Subcutaneous abdominal adipose tissue (tissue), 5 donors: ENCODE measurements at regions not wholly inside any gene's neighbourhood (a gene's known extent, or its start where the extent isn't known, plus 50 kb on each side); places are given as distances from the start of the nearest gene placed in this dataset.

ENCODE experiments used
- H3K27ac ChIP-seq: one replicate; pipeline ENCODE4 v1.7.0; 2013; ENCODE audit warnings: low read depth, mild to moderate bottlenecking, inconsistent platforms, low read length, moderate library complexity
- H3K27me3 ChIP-seq, 5 donors: one replicate each; pipeline ENCODE4 v1.7.0; 2013; ENCODE audit warnings: low read length in 5 of 5, inconsistent platforms in 1 of 5; ENCODE audit not compliant: control insufficient read depth in 5 of 5, insufficient read depth in 4 of 5
- H3K36me3 ChIP-seq, 5 donors: one replicate each; pipeline ENCODE4 v1.7.0; 2013; ENCODE audit warnings: low read length in 5 of 5; ENCODE audit not compliant: control insufficient read depth in 5 of 5, insufficient read depth in 5 of 5
- H3K4me1 ChIP-seq, 5 donors: one replicate each; pipeline ENCODE4 v1.7.0; 2013; ENCODE audit warnings: low read length in 5 of 5, mild to moderate bottlenecking in 3 of 5, moderate library complexity in 1 of 5; ENCODE audit not compliant: control insufficient read depth in 5 of 5, insufficient read depth in 5 of 5
- H3K4me3 ChIP-seq, 5 donors: one replicate each; pipeline ENCODE4 v1.7.0; 2013; ENCODE audit warnings: low read length in 5 of 5, low read depth in 1 of 5
- H3K9ac ChIP-seq, 5 donors: one replicate each; pipeline ENCODE4 v1.7.0; 2013; ENCODE audit warnings: low read length in 5 of 5, mild to moderate bottlenecking in 4 of 5, moderate library complexity in 3 of 5
- H3K9me3 ChIP-seq, 5 donors: one replicate each; pipeline ENCODE4 v1.7.0; 2013; ENCODE audit warnings: low read length in 5 of 5; ENCODE audit not compliant: control insufficient read depth in 5 of 5
- donor health status: healthy.
- donor health status: healthy.
- donor health status: healthy.
- donor health status: healthy.
- donor health status: healthy.

- H3K27me3 ChIP-seq, result no peaks in the 10 kb centered on the region
- H3K4me3 ChIP-seq, result no peak overlapping the region
- no peaks in the 10 kb centered on the region for H3K4me1 ChIP-seq
- H3K9ac ChIP-seq, result no peak overlapping the region
- H3K27ac ChIP-seq, result no peak overlapping the region
- peaks cover 0 to 3% (median 0%) of the 10 kb centered on the region in 5 donors for H3K9me3 ChIP-seq
- H3K36me3 ChIP-seq, result no peaks in the 10 kb centered on the region
These were observed 1128.4 kb downstream of the ADGRL3 start for GRCh38 chr4:62328526-62328925.

- H3K9me3 ChIP-seq, result peaks cover 0 to 3% (median 0%) of the 10 kb centered on the region in 5 donors
- H3K36me3 ChIP-seq, result no peaks in the 10 kb centered on the region
- H3K9ac ChIP-seq, result no peak overlapping the region
- H3K4me3 ChIP-seq, result no peak overlapping the region
- no peak overlapping the region for H3K27ac ChIP-seq
- no peaks in the 10 kb centered on the region for H3K4me1 ChIP-seq
- no peaks in the 10 kb centered on the region for H3K27me3 ChIP-seq
These were observed 1127.6 kb downstream of the ADGRL3 start for GRCh38 chr4:62327612-62328297.

GRCh38 chr4:62324215-62324614 lies 1124.1 kb downstream of the ADGRL3 start:
- Histone ChIP-seq H3K4me3 (no peak overlapping the region), H3K27ac (no peak overlapping the region), H3K27me3 (no peaks in the 10 kb centered on the region), H3K9ac (no peak overlapping the region), H3K9me3 (peaks cover 0 to 3% (median 0%) of the 10 kb centered on the region in 5 donors), H3K36me3 (no peaks in the 10 kb centered on the region), H3K4me1 (no peaks in the 10 kb centered on the region)

DNA sequence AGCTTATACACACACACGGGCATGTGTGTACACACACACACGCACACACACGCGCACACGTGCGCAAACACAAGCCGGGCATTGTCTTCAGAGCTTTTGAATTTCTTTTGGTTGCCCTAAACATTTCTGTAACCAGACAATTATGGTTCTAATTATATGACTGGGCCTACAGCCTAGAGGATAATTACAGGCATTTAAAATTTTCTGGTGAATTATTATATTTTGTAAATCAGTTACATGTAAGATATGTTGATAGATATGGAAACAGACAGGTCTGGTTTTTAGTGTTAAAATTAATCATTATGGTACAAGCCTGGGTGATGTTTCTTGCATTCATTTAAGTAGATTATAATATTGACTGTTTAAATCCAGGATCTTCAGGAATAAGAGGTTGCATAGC lies 1120.5 kb downstream of the ADGRL3 start:
- Histone ChIP-seq H3K9ac (no peak overlapping the region), H3K4me3 (no peak overlapping the region), H3K36me3 (no peaks in the 10 kb centered on the region), H3K9me3 (peaks cover 4 to 16% (median 14%) of the 10 kb centered on the region in 5 donors), H3K27ac (no peak overlapping the region), H3K27me3 (no peaks in the 10 kb centered on the region), H3K4me1 (no peaks in the 10 kb centered on the region)

GRCh38 chr4:62302710-62303109 lies 1102.6 kb downstream of the ADGRL3 start:
- Histone ChIP-seq H3K9ac (no peak overlapping the region), H3K36me3 (no peaks in the 10 kb centered on the region), H3K4me1 (no peaks in the 10 kb centered on the region), H3K27me3 (no peaks in the 10 kb centered on the region), H3K4me3 (no peak overlapping the region), H3K27ac (no peak overlapping the region), H3K9me3 (peaks cover 0 to 17% (median 7%) of the 10 kb centered on the region in 5 donors)

DNA sequence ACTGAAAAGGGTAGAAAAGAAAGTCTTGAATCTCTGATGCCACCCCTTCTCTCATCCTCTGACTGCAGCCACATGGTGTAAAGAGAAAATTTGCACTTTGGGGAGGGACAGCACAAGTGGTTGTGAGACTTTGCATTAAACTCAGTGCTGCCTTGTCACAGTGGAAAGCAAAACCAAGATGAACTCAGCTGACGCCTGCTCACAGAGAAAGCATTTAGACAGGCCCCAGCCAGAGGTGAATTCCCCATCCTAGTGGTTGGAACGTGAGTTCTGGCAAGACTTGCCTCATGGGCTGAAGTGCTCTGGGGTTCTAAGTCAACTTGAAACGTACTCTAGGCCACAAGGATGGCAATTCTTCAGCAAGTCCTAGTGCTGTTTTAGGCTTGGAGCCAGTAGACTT lies 1101.4 kb downstream of the ADGRL3 start:
- Histone ChIP-seq H3K9me3 (peaks cover 0 to 8% (median 7%) of the 10 kb centered on the region in 5 donors), H3K9ac (no peak overlapping the region), H3K4me1 (no peaks in the 10 kb centered on the region), H3K27ac (no peak overlapping the region), H3K36me3 (no peaks in the 10 kb centered on the region), H3K4me3 (no peak overlapping the region), H3K27me3 (no peaks in the 10 kb centered on the region)

DNA sequence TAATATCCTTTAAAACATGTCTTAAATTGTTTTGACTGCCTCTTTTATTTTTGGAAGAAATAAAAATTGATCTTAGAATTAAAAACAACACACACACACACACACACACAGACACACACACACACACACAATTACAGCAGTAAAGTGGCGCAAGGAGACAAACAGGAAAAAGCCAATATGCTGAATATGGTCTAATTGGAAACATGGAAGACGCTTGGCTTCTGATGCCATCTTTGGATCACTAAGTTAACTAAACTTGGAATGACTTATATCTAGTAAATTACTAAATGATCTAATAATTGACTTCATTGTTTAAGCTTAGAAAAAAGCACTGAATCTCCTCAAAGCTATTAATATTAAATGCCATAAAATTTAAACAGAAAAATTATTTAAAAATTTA lies 1093.4 kb downstream of the ADGRL3 start:
- Histone ChIP-seq H3K27me3 (no peaks in the 10 kb centered on the region), H3K4me1 (no peaks in the 10 kb centered on the region), H3K36me3 (no peaks in the 10 kb centered on the region), H3K9me3 (peaks cover 0 to 6% (median 0%) of the 10 kb centered on the region in 5 donors), H3K27ac (no peak overlapping the region), H3K4me3 (no peak overlapping the region), H3K9ac (no peak overlapping the region)

- Histone ChIP-seq H3K36me3 (no peaks in the 10 kb centered on the region), H3K9me3 (peaks cover 0 to 6% (median 0%) of the 10 kb centered on the region in 5 donors), H3K27me3 (no peaks in the 10 kb centered on the region), H3K4me3 (no peak overlapping the region), H3K4me1 (no peaks in the 10 kb centered on the region), H3K9ac (no peak overlapping the region), H3K27ac (no peak overlapping the region)
These were observed 1092.8 kb downstream of the ADGRL3 start for GRCh38 chr4:62292911-62293310.

GRCh38 chr4:62288808-62289541 lies 1088.8 kb downstream of the ADGRL3 start:
- no peak overlapping the region for H3K9ac ChIP-seq
- H3K9me3 ChIP-seq, result peaks cover 0 to 6% (median 0%) of the 10 kb centered on the region in 5 donors
- H3K27me3 ChIP-seq, result no peaks in the 10 kb centered on the region
- H3K4me1 ChIP-seq, result no peaks in the 10 kb centered on the region
- H3K36me3 ChIP-seq, result no peaks in the 10 kb centered on the region
- H3K27ac ChIP-seq, result no peak overlapping the region
- no peak overlapping the region for H3K4me3 ChIP-seq

DNA sequence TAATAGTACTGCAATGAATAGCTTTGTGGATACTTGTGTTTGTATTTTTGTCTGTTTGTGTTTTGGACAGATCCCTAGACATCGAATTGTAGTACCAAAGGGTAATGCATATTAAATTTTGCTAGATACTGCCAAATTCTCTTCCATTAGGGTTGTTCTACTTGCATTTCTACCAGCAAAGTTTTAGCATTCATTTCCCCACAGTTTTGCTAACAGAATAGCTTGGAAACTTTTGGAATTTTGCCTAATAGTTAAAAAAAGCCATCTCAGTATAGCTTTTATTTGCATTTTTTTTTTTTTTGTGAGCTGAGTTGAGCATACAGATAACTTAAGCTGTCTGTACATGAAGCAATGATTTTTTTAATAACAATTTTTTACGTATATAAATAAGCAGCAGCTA lies 1084.9 kb downstream of the ADGRL3 start:
- H3K4me3 ChIP-seq, result no peak overlapping the region
- H3K27me3 ChIP-seq, result no peaks in the 10 kb centered on the region
- no peak overlapping the region for H3K27ac ChIP-seq
- H3K9ac ChIP-seq, result no peak overlapping the region
- H3K9me3 ChIP-seq, result no peaks in the 10 kb centered on the region
- no peaks in the 10 kb centered on the region for H3K36me3 ChIP-seq
- no peaks in the 10 kb centered on the region for H3K4me1 ChIP-seq
